KMS-11 (cell line): ENCODE measurements at regions not wholly inside any gene's neighbourhood (a gene's known extent, or its start where the extent isn't known, plus 50 kb on each side); places are given as distances from the start of the nearest gene placed in this dataset.

Experiments used
- H2AFZ ChIP-seq: fragments of 200-600 bp; sonication (generic); 2 replicates; pipeline ENCODE4 v1.6.1; 2016; ENCODE audit warnings: antibody characterized with exemption, mixed run types, low read depth
- H3K27ac ChIP-seq: fragments of 200-600 bp; sonication (generic); 2 replicates; pipeline ENCODE4 v1.6.1; 2016; ENCODE audit warnings: mild to moderate bottlenecking, mixed run types
- H3K27me3 ChIP-seq: fragments of 200-600 bp; sonication (generic); 2 replicates; pipeline ENCODE4 v1.6.1; 2017; ENCODE audit warnings: mild to moderate bottlenecking, low read depth, mixed run types, moderate library complexity; ENCODE audit not compliant: insufficient read depth
- H3K36me3 ChIP-seq: fragments of 200-600 bp; sonication (generic); 2 replicates; pipeline ENCODE4 v1.6.1; 2017; ENCODE audit warnings: mild to moderate bottlenecking, mixed run types; ENCODE audit not compliant: insufficient read depth
- H3K4me1 ChIP-seq: fragments of 200-600 bp; sonication (generic); 2 replicates; pipeline ENCODE4 v1.6.1; 2016; ENCODE audit warnings: mild to moderate bottlenecking, low read depth, mixed run types; ENCODE audit not compliant: poor library complexity, severe bottlenecking
- H3K4me2 ChIP-seq: fragments of 200-600 bp; sonication (generic); 2 replicates; pipeline ENCODE4 v1.7.0; 2016; ENCODE audit warnings: mild to moderate bottlenecking, mixed run types
- H3K4me3 ChIP-seq: fragments of 200-600 bp; sonication (generic); IDR thresholded peaks from 2 replicates; pipeline ENCODE4 v1.6.1; 2017; ENCODE audit warnings: low read depth, low read length, mixed read lengths; ENCODE audit not compliant: insufficient read depth
- H3K79me2 ChIP-seq: fragments of 200-600 bp; sonication (generic); 2 replicates; pipeline ENCODE4 v1.6.1; 2016; ENCODE audit warnings: low read depth, mixed run types; ENCODE audit not compliant: insufficient read depth
- H3K9ac ChIP-seq: fragments of 200-600 bp; sonication (generic); 2 replicates; pipeline ENCODE4 v1.6.1; 2016; ENCODE audit warnings: mild to moderate bottlenecking, mixed run types
- H4K20me1 ChIP-seq: fragments of 200-600 bp; sonication (generic); 2 replicates; pipeline ENCODE4 v1.6.1; 2016; ENCODE audit warnings: mild to moderate bottlenecking, mixed run types; ENCODE audit not compliant: insufficient read depth
- CTCF ChIP-seq: fragments of 200-600 bp; sonication (generic); conservative IDR thresholded peaks from 2 replicates; pipeline ENCODE4 v1.6.1; 2017; ENCODE audit warnings: low read depth, mild to moderate bottlenecking, antibody characterized with exemption, low read length, moderate library complexity, mixed read lengths

GRCh38 chr2:212727751-212728150, 189.1 kb upstream of the ERBB4 start:
- Histone ChIP-seq H3K79me2 (no peaks in the 10 kb centered on the region), H3K4me3 (no peak overlapping the region), H3K27ac (0 out of 2 replicates have a peak overlapping the region, but pooled peaks have one; percentile 4), H3K27me3 (no peaks in the 10 kb centered on the region), H3K4me1 (peaks cover 74% of the 10 kb centered on the region), H3K36me3 (no peaks in the 10 kb centered on the region), H2AFZ (no peak overlapping the region), H3K4me2 (peak overlapping the region; percentile 55), H4K20me1 (no peaks in the 10 kb centered on the region), H3K9ac (no peak overlapping the region)
- no peak for TF ChIP-seq CTCF

- Histone ChIP-seq H3K4me1 (peaks cover 64% of the 10 kb centered on the region), H3K27ac (no peak overlapping the region), H2AFZ (no peak overlapping the region), H3K4me3 (no peak overlapping the region), H3K27me3 (no peaks in the 10 kb centered on the region), H3K79me2 (no peaks in the 10 kb centered on the region), H4K20me1 (no peaks in the 10 kb centered on the region), H3K36me3 (no peaks in the 10 kb centered on the region), H3K9ac (no peak overlapping the region), H3K4me2 (no peak overlapping the region)
- no peak for TF ChIP-seq CTCF
These were observed 187.8 kb upstream of the ERBB4 start for GRCh38 chr2:212726403-212726802.

- no peak for TF ChIP-seq CTCF
- Histone ChIP-seq H3K79me2 (no peaks in the 10 kb centered on the region), H4K20me1 (no peaks in the 10 kb centered on the region), H3K4me1 (peaks cover 52% of the 10 kb centered on the region), H3K4me3 (no peak overlapping the region), H3K9ac (no peak overlapping the region), H3K27me3 (no peaks in the 10 kb centered on the region), H2AFZ (no peak overlapping the region), H3K27ac (no peak overlapping the region), H3K36me3 (no peaks in the 10 kb centered on the region), H3K4me2 (no peak overlapping the region)
These were observed 186.6 kb upstream of the ERBB4 start for GRCh38 chr2:212725180-212725579.

GRCh38 chr2:212723226-212723625, 184.6 kb upstream of the ERBB4 start:
- H3K27me3 ChIP-seq, result no peaks in the 10 kb centered on the region
- no peak overlapping the region for H3K4me3 ChIP-seq
- no peak overlapping the region for H3K9ac ChIP-seq
- no peaks in the 10 kb centered on the region for H3K79me2 ChIP-seq
- H2AFZ ChIP-seq, result no peak overlapping the region
- no peak overlapping the region for H3K4me2 ChIP-seq
- no peaks in the 10 kb centered on the region for H4K20me1 ChIP-seq
- no peak for TF ChIP-seq CTCF
- peaks cover 38% of the 10 kb centered on the region for H3K4me1 ChIP-seq
- no peaks in the 10 kb centered on the region for H3K36me3 ChIP-seq
- H3K27ac ChIP-seq, result no peak overlapping the region

- H3K36me3 ChIP-seq, result no peaks in the 10 kb centered on the region
- no peaks in the 10 kb centered on the region for H3K79me2 ChIP-seq
- peaks cover 26% of the 10 kb centered on the region for H3K4me1 ChIP-seq
- no peaks in the 10 kb centered on the region for H4K20me1 ChIP-seq
- H3K27me3 ChIP-seq, result no peaks in the 10 kb centered on the region
- no peak overlapping the region for H3K9ac ChIP-seq
- H3K27ac ChIP-seq, result no peak overlapping the region
- no peak overlapping the region for H2AFZ ChIP-seq
- no peak overlapping the region for H3K4me3 ChIP-seq
- TF ChIP-seq CTCF, result no peak
- H3K4me2 ChIP-seq, result no peak overlapping the region
These were observed 183.4 kb upstream of the ERBB4 start for GRCh38 chr2:212722046-212722445.
